ENCODE measurements at regions not wholly inside any gene's neighbourhood (a gene's known extent, or its start where the extent isn't known, plus 50 kb on each side); places are given as distances from the start of the nearest gene placed in this dataset.

DNA sequence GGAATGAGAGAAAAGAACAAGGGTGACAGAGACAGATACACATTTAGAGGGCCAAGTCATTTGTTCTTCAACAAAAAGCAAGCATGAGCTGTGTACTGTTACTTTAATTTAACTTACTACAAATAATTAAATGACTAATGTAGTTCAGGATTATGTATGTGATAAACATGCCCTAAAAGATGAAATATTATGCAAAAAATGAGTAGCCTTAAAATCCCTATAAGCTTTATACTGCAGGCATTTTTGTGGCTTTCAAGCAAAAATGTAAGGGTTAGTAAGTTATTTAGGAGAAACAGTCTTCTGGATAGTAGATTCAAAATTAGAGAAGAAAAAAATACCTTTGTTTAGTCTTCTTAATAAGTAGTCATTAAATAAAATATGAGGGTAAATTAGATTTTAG, 431.2 kb downstream of the CSNK1G3 start:
- Histone ChIP-seq H3K4me3 (replicated peaks in 1 of 3; ENCODE audit: low read depth in 2 of 3, low read length in 3 of 3) (no peak overlapping the region), H3K4me1 (ENCODE audit: control insufficient read depth in 1 of 2, insufficient read depth in 2 of 2, low read length in 2 of 2) (no peaks in the 10 kb centered on the region), H2AFZ (ENCODE audit: insufficient read depth, low read depth, low read length, poor library complexity, severe bottlenecking) (no peak overlapping the region), H3K9ac (ENCODE audit: insufficient read depth, low read length, poor library complexity, severe bottlenecking) (no peak overlapping the region), H3K4me2 (replicated peaks; ENCODE audit: extremely low read depth, low read length, poor library complexity, severe bottlenecking) (no peak overlapping the region), H3K9me3 (replicated peaks in 1 of 2; ENCODE audit: control insufficient read depth in 1 of 2, insufficient read depth in 1 of 2, low read length in 2 of 2) (peaks cover 4 to 17% of the 10 kb centered on the region in 2 donors), H3K27me3 (ENCODE audit: control insufficient read depth in 2 of 2, insufficient read depth in 2 of 2, low read length in 2 of 2) (no peaks in the 10 kb centered on the region), H3K27ac (ENCODE audit: low read depth in 1 of 2, low read length in 2 of 2) (no peak overlapping the region), H3K79me2 (ENCODE audit: insufficient read depth, low read length) (no peaks in the 10 kb centered on the region), H4K20me1 (ENCODE audit: insufficient read depth, low read length) (no peaks in the 10 kb centered on the region), H3K36me3 (replicated peaks in 1 of 2; ENCODE audit: control insufficient read depth in 1 of 2, insufficient read depth in 2 of 2, low read length in 2 of 2) (no peaks in the 10 kb centered on the region)
- no peak for DNase-seq
- Mint-ChIP-seq H3K4me1 (no peaks in the 10 kb centered on the region), H3K36me3 (no peaks in the 10 kb centered on the region), H3K4me3 (no peak overlapping the region), H3K27ac (no peak overlapping the region), H3K9me3 (peaks cover 5 to 26% (median 16%) of the 10 kb centered on the region in 7 donors), H3K27me3 (ENCODE audit: low read depth in 3 of 3) (no peaks in the 10 kb centered on the region)
- intact Hi-C loops (cut with micrococcal nuclease): no loop called here
- TF ChIP-seq, protein P1, sequence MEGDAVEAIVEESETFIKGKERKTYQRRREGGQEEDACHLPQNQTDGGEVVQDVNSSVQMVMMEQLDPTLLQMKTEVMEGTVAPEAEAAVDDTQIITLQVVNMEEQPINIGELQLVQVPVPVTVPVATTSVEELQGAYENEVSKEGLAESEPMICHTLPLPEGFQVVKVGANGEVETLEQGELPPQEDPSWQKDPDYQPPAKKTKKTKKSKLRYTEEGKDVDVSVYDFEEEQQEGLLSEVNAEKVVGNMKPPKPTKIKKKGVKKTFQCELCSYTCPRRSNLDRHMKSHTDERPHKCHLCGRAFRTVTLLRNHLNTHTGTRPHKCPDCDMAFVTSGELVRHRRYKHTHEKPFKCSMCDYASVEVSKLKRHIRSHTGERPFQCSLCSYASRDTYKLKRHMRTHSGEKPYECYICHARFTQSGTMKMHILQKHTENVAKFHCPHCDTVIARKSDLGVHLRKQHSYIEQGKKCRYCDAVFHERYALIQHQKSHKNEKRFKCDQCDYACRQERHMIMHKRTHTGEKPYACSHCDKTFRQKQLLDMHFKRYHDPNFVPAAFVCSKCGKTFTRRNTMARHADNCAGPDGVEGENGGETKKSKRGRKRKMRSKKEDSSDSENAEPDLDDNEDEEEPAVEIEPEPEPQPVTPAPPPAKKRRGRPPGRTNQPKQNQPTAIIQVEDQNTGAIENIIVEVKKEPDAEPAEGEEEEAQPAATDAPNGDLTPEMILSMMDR (IDR thresholded peaks at IDR 0.05): no peak

DNA sequence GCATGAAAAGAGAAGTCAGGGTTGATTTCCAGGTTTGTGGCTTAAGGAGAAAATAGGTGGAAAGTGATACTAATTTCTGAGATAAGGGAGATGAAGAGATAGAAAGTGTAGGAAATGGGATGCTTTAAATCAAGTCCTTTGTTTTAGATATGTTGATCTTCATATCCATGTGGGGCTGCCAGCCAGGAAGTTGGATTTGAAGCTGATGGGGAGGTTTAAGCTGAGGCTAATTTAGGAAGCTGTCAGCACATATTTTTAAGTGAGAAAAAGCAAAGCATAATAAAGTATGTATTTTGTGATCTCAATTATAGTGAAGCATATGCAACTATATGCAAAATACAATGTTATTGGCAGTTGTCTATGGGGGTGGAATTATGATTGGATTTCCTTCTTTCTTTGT, 428.4 kb downstream of the CSNK1G3 start:
- H3K36me3 ChIP-seq (replicated peaks in 1 of 2; ENCODE audit: control insufficient read depth in 1 of 2, insufficient read depth in 2 of 2, low read length in 2 of 2): no peaks in the 10 kb centered on the region

More for the DNA sequence above, 428.4 kb downstream of the CSNK1G3 start:
- H3K27ac ChIP-seq (ENCODE audit: low read depth in 1 of 2, low read length in 2 of 2): no peak overlapping the region
- H3K4me3 Mint-ChIP-seq: no peak overlapping the region
- H3K27me3 ChIP-seq (ENCODE audit: control insufficient read depth in 2 of 2, insufficient read depth in 2 of 2, low read length in 2 of 2): no peaks in the 10 kb centered on the region
- no peaks in the 10 kb centered on the region for H4K20me1 ChIP-seq (ENCODE audit: insufficient read depth, low read length)
- peaks cover 26 to 37% of the 10 kb centered on the region in 2 donors for H3K9me3 ChIP-seq (replicated peaks in 1 of 2; ENCODE audit: control insufficient read depth in 1 of 2, insufficient read depth in 1 of 2, low read length in 2 of 2)
- DNase-seq: no peak
- H3K27ac Mint-ChIP-seq: no peak overlapping the region
- no peaks in the 10 kb centered on the region for H3K27me3 Mint-ChIP-seq (ENCODE audit: low read depth in 3 of 3)
- H3K4me1 Mint-ChIP-seq: no peaks in the 10 kb centered on the region
- intact Hi-C loops (cut with micrococcal nuclease): no loop called here
- H3K4me2 ChIP-seq (replicated peaks; ENCODE audit: extremely low read depth, low read length, poor library complexity, severe bottlenecking): no peak overlapping the region
- H3K36me3 Mint-ChIP-seq: no peaks in the 10 kb centered on the region
- no peak overlapping the region for H3K9ac ChIP-seq (ENCODE audit: insufficient read depth, low read length, poor library complexity, severe bottlenecking)
- no peak overlapping the region for H3K4me3 ChIP-seq (replicated peaks in 1 of 3; ENCODE audit: low read depth in 2 of 3, low read length in 3 of 3)
- H3K9me3 Mint-ChIP-seq: peaks cover 9 to 35% (median 29%) of the 10 kb centered on the region in 7 donors
- H2AFZ ChIP-seq (ENCODE audit: insufficient read depth, low read depth, low read length, poor library complexity, severe bottlenecking): no peak overlapping the region
- no peaks in the 10 kb centered on the region for H3K4me1 ChIP-seq (ENCODE audit: control insufficient read depth in 1 of 2, insufficient read depth in 2 of 2, low read length in 2 of 2)
- TF ChIP-seq, protein P1 (IDR thresholded peaks at IDR 0.05): no peak
- H3K79me2 ChIP-seq (ENCODE audit: insufficient read depth, low read length): no peaks in the 10 kb centered on the region

All from CD14-positive monocyte (primary cell).